Activated T-helper 17 cell treated with anti-CD3 and anti-CD28 coated beads, Interleukin-2, amount 50 U/mL, for 72 hours (primary cell): ENCODE measurements at regions not wholly inside any gene's neighbourhood (a gene's known extent, or its start where the extent isn't known, plus 50 kb on each side); places are given as distances from the start of the nearest gene placed in this dataset.

ENCODE experiments used
- ATAC-seq: fragments of 150-1000 bp; cut with Tn5 transposase; replicated peaks from 2 replicates; pipeline ENCODE4 v1.10.0; 2021; ENCODE audit warnings: mild to moderate bottlenecking, moderate library complexity
- H3K27ac Mint-ChIP-seq: one replicate; pipeline ENCODE4 v1.8.0; 2022; ENCODE audit warnings: mixed read lengths
- H3K27me3 Mint-ChIP-seq: one replicate; pipeline ENCODE4 v1.8.0; 2022; ENCODE audit warnings: mixed read lengths
- H3K36me3 Mint-ChIP-seq: one replicate; pipeline ENCODE4 v1.8.0; 2022; ENCODE audit warnings: low read depth, mild to moderate bottlenecking, mixed read lengths
- H3K4me1 Mint-ChIP-seq: one replicate; pipeline ENCODE4 v1.8.0; 2022; ENCODE audit warnings: mixed read lengths
- H3K4me3 Mint-ChIP-seq: one replicate; pipeline ENCODE4 v1.8.0; 2022; ENCODE audit warnings: mild to moderate bottlenecking, mixed read lengths
- H3K9me3 Mint-ChIP-seq: one replicate; pipeline ENCODE4 v1.8.0; 2022; ENCODE audit warnings: mixed read lengths

DNA sequence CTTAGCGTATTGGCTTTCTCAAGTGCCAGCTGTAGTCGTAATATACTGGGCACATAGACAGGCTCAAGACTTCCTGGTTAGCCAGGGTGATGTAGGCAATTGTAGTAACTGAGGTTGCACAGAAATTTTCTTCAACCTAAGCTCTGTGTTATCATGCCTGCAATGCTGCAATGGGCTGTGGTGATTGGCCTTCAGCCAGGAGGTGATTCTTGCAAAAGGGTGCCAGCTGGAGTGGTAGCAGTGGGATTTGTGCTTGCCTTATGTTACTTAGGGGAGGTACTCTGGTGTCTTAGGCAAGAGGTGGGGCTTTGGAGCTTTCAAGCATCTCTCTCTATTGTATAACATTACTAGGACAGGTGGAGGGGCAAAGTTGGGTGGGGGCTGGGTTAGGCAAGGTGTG is 495.1 kb downstream of the CDH11 start:
- no peaks in the 10 kb centered on the region for H3K4me1 Mint-ChIP-seq
- H3K36me3 Mint-ChIP-seq, result no peaks in the 10 kb centered on the region
- ATAC-seq, result no peak
- H3K27ac Mint-ChIP-seq, result no peak overlapping the region
- peaks cover 17% of the 10 kb centered on the region for H3K9me3 Mint-ChIP-seq
- H3K27me3 Mint-ChIP-seq, result no peaks in the 10 kb centered on the region
- no peak overlapping the region for H3K4me3 Mint-ChIP-seq

GRCh38 chr16:64621616-64622015 is 500.2 kb downstream of the CDH11 start:
- H3K4me1 Mint-ChIP-seq, result no peaks in the 10 kb centered on the region
- H3K36me3 Mint-ChIP-seq, result no peaks in the 10 kb centered on the region
- H3K27ac Mint-ChIP-seq, result no peak overlapping the region
- no peaks in the 10 kb centered on the region for H3K27me3 Mint-ChIP-seq
- no peak for ATAC-seq
- H3K4me3 Mint-ChIP-seq, result no peak overlapping the region
- H3K9me3 Mint-ChIP-seq, result peaks cover 16% of the 10 kb centered on the region

DNA sequence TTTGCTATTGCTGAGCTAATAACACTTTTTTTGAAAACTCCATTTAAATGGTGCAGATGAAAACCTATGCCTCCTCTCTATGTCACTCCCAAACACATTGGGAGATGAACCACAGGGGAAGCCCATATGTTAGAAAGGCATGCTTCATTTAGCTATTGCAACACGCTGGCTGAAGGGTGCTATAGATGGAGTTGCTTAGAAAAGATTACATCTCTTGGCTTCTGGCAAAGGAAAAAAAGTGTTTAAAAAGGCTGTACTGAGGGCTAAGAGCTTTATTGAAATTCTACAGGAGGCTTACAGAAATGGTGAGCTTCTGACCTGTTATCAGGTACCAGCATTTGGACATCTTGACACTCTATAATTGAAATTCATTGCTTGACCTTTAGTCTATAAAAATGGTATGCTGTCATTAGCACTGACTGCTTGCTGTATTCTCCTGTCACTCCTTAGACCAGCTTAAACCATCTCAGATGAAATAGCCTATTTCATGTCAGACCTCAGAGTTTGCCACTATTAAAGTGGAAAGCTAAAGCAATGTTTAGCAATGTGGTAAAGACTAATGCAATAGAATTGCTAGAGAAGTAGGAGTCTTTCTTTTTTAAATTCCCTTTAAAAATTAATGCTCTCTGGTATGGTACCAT is 503.9 kb downstream of the CDH11 start:
- no peaks in the 10 kb centered on the region for H3K36me3 Mint-ChIP-seq
- H3K27me3 Mint-ChIP-seq, result no peaks in the 10 kb centered on the region
- ATAC-seq, result no peak
- no peaks in the 10 kb centered on the region for H3K4me1 Mint-ChIP-seq
- H3K9me3 Mint-ChIP-seq, result peaks cover 30% of the 10 kb centered on the region
- no peak overlapping the region for H3K27ac Mint-ChIP-seq
- no peak overlapping the region for H3K4me3 Mint-ChIP-seq

DNA sequence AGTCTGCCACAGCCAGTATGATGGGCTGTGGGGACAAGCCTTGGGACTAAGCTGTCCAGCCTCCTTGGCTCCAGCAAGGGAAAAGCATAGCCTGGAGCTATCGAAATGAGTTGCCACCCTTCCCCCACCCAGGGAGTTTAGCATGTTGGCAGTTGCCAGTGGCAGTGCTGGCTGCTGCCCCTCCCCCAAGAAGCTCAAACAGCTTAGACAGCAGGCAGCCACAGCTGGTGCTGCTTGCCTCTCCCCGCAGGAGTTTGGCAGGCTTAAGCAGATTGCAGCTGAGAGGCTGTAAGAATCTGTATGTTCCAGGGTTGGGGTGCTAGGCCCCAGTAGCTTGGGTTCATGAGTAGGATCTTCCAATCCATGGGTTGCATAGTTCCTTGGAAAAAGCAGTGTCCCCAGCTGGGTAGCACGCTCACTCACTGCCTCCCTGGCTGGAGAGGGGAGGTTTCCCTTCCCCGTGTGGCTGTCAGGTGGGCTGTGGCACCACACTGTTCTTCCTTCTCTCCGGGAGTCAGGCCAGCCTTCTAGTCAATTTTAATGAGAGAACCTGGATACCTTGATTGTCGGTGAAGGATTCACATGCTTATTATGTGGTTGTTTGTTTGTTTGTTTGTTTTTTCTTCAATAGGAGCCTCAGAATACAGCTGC is 506.1 kb downstream of the CDH11 start:
- no peak for ATAC-seq
- H3K27me3 Mint-ChIP-seq, result no peaks in the 10 kb centered on the region
- no peaks in the 10 kb centered on the region for H3K4me1 Mint-ChIP-seq
- H3K9me3 Mint-ChIP-seq, result peaks cover 35% of the 10 kb centered on the region
- no peak overlapping the region for H3K4me3 Mint-ChIP-seq
- H3K36me3 Mint-ChIP-seq, result no peaks in the 10 kb centered on the region
- H3K27ac Mint-ChIP-seq, result no peak overlapping the region

DNA sequence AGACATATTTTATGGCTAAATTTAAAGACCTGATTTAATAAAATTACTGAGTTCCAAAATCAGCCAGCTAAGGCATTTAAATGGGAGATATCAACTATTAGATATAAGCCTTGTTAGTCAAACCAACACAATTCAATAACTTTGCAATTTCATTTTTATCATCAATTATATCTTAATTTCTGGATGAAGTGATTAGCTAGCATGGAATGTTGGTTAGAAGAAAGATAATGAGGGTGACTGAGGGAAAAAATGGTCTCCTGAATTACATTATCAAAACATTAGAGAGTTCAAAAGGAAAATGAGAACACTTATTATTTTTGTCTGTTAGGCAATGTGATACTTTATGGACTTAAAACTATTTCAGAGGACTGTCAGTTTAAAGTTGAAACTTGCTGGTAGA is 525.7 kb downstream of the CDH11 start:
- Mint-ChIP-seq H3K4me3 (no peak overlapping the region), H3K27me3 (no peaks in the 10 kb centered on the region), H3K36me3 (no peaks in the 10 kb centered on the region), H3K9me3 (peaks cover 14% of the 10 kb centered on the region), H3K27ac (no peak overlapping the region), H3K4me1 (no peaks in the 10 kb centered on the region)
- no peak for ATAC-seq

DNA sequence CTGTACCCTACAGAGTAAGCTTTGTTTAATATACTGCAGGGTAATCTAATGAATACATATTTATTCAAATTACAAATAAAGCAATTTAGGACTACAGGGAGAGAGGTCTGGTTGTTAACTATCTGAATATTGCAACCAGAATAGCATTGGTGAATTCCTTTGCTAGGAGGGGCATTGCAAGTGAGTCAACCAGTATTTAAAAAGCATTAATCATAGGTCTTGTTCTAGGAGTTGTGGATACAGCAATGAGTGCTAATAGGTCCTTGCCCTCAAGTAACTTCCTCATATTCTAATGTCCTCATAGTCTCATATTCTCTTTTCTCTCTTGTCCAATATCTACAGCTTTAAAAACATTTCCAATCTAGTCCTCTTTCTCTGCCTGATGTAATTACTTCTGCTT is 531.4 kb downstream of the CDH11 start:
- ATAC-seq, result no peak
- Mint-ChIP-seq H3K27me3 (no peaks in the 10 kb centered on the region), H3K4me1 (no peaks in the 10 kb centered on the region), H3K4me3 (no peak overlapping the region), H3K27ac (no peak overlapping the region), H3K36me3 (no peaks in the 10 kb centered on the region), H3K9me3 (peaks cover 13% of the 10 kb centered on the region)

GRCh38 chr16:64589836-64590235 is 532.0 kb downstream of the CDH11 start:
- Mint-ChIP-seq H3K9me3 (peaks cover 10% of the 10 kb centered on the region), H3K27me3 (no peaks in the 10 kb centered on the region), H3K4me1 (no peaks in the 10 kb centered on the region), H3K27ac (no peak overlapping the region), H3K36me3 (no peaks in the 10 kb centered on the region), H3K4me3 (no peak overlapping the region)
- ATAC-seq, result no peak

- no peak for ATAC-seq
- Mint-ChIP-seq H3K4me3 (no peak overlapping the region), H3K36me3 (no peaks in the 10 kb centered on the region), H3K9me3 (peaks cover 10% of the 10 kb centered on the region), H3K4me1 (no peaks in the 10 kb centered on the region), H3K27ac (no peak overlapping the region), H3K27me3 (no peaks in the 10 kb centered on the region)
These were observed 535.1 kb downstream of the CDH11 start for GRCh38 chr16:64586781-64587180.

GRCh38 chr16:64585367-64585766 is 536.5 kb downstream of the CDH11 start:
- no peak overlapping the region for H3K27ac Mint-ChIP-seq

DNA sequence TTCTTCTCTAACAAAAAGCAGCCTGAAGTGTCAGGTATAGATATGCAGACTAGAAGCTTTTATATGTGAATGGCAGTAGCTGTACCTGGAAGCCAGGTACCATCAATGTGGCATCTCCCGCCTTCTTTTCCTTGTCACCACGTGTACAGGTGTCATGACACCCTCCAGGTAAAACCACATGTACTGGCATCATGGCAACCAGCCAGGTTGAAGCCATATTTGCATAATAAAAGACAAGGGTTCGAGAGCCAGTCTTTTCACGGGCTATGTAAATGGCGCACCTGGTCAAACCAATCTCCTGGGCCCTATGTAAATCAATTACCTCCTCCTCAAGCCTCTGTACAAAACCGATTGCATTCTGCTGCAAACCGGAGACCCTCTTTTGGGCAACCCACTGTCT is 541.3 kb downstream of the CDH11 start:
- H3K27me3 Mint-ChIP-seq, result no peaks in the 10 kb centered on the region
- H3K27ac Mint-ChIP-seq, result no peak overlapping the region
- no peaks in the 10 kb centered on the region for H3K9me3 Mint-ChIP-seq
- no peaks in the 10 kb centered on the region for H3K36me3 Mint-ChIP-seq
- H3K4me1 Mint-ChIP-seq, result no peaks in the 10 kb centered on the region
- no peak for ATAC-seq
- no peak overlapping the region for H3K4me3 Mint-ChIP-seq

More at GRCh38 chr16:64585367-64585766, 536.5 kb downstream of the CDH11 start:
- no peak overlapping the region for H3K4me3 Mint-ChIP-seq
- H3K27me3 Mint-ChIP-seq, result no peaks in the 10 kb centered on the region
- peaks cover 10% of the 10 kb centered on the region for H3K9me3 Mint-ChIP-seq
- no peaks in the 10 kb centered on the region for H3K4me1 Mint-ChIP-seq
- ATAC-seq, result no peak
- no peaks in the 10 kb centered on the region for H3K36me3 Mint-ChIP-seq

GRCh38 chr16:64579712-64580111 is 542.2 kb downstream of the CDH11 start:
- Mint-ChIP-seq H3K4me3 (no peak overlapping the region), H3K27ac (no peak overlapping the region), H3K27me3 (no peaks in the 10 kb centered on the region), H3K9me3 (no peaks in the 10 kb centered on the region), H3K36me3 (no peaks in the 10 kb centered on the region), H3K4me1 (no peaks in the 10 kb centered on the region)
- no peak for ATAC-seq

DNA sequence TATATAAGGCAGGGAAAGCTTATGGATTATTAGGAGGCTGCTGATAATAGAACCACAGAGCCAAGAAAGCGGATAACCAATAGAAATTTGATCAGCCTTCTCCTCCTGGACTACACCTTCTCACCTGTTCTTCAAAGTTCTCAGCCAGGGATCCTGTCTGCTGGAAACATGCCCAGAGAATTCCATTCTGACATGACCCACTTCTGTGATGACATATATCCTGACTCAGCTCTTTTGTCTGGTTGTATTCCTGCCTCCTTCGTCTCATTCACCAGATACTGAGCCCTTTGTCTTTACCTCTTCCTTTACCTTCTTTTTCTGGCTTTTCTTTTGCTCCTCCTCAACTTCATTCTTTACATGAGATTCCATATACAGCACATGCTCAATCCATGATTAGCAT is 576.1 kb downstream of the CDH11 start:
- H3K4me1 Mint-ChIP-seq, result no peaks in the 10 kb centered on the region
- no peak overlapping the region for H3K27ac Mint-ChIP-seq
- no peaks in the 10 kb centered on the region for H3K27me3 Mint-ChIP-seq
- no peak overlapping the region for H3K4me3 Mint-ChIP-seq
- peaks cover 14% of the 10 kb centered on the region for H3K9me3 Mint-ChIP-seq
- H3K36me3 Mint-ChIP-seq, result no peaks in the 10 kb centered on the region
- no peak for ATAC-seq

DNA sequence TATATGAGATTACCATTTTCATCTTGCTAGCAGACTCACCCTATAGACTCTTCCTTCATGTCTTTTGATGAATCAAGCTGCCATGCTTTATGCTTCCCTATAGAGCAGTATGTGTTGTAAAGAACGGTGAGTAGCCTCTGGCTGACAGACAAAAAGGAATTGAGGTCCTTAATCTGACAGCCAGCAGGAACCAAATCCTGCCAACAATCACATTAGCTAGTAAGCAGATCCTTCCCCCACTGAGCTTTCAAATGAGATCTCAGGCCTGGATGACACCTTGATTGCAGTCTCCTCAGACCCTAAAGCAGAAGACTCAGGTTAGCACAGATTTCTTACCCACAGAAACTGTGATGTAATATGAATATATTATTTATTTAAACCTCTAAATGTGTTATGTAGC is 577.0 kb downstream of the CDH11 start:
- ATAC-seq, result no peak
- peaks cover 14% of the 10 kb centered on the region for H3K9me3 Mint-ChIP-seq
- no peaks in the 10 kb centered on the region for H3K4me1 Mint-ChIP-seq
- H3K27me3 Mint-ChIP-seq, result no peaks in the 10 kb centered on the region
- no peak overlapping the region for H3K4me3 Mint-ChIP-seq
- no peaks in the 10 kb centered on the region for H3K36me3 Mint-ChIP-seq
- no peak overlapping the region for H3K27ac Mint-ChIP-seq

DNA sequence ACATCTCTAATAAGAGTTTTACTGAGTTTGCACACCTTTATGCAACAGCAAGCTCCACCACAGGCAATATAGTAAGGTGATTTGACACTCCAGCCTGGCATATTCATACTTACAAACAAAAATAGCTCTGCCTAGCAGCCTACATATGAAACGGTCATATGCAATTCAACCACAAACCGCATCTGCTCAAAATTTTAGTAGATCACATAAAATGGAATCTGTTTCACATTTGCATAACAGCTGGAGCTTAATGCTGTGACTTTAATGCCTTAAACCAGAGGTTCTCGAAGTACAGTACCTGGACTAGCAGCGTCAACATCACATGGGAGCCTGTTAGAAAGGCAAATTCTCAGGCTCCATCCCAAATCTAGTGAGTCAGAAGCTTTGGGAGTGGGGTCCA is 578.4 kb downstream of the CDH11 start:
- H3K9me3 Mint-ChIP-seq, result peaks cover 14% of the 10 kb centered on the region
- no peak for ATAC-seq
- H3K4me1 Mint-ChIP-seq, result no peaks in the 10 kb centered on the region
- H3K27me3 Mint-ChIP-seq, result no peaks in the 10 kb centered on the region
- no peaks in the 10 kb centered on the region for H3K36me3 Mint-ChIP-seq
- H3K4me3 Mint-ChIP-seq, result no peak overlapping the region
- no peak overlapping the region for H3K27ac Mint-ChIP-seq

- no peak overlapping the region for H3K4me3 Mint-ChIP-seq
- H3K4me1 Mint-ChIP-seq, result no peaks in the 10 kb centered on the region
- no peak for ATAC-seq
- peaks cover 13% of the 10 kb centered on the region for H3K9me3 Mint-ChIP-seq
- H3K27me3 Mint-ChIP-seq, result no peaks in the 10 kb centered on the region
- no peaks in the 10 kb centered on the region for H3K36me3 Mint-ChIP-seq
- no peak overlapping the region for H3K27ac Mint-ChIP-seq
These were observed 578.8 kb downstream of the CDH11 start for GRCh38 chr16:64543031-64543430.
